ENCODE measurements at regions not wholly inside any gene's neighbourhood (a gene's known extent, or its start where the extent isn't known, plus 50 kb on each side); places are given as distances from the start of the nearest gene placed in this dataset.

DNA sequence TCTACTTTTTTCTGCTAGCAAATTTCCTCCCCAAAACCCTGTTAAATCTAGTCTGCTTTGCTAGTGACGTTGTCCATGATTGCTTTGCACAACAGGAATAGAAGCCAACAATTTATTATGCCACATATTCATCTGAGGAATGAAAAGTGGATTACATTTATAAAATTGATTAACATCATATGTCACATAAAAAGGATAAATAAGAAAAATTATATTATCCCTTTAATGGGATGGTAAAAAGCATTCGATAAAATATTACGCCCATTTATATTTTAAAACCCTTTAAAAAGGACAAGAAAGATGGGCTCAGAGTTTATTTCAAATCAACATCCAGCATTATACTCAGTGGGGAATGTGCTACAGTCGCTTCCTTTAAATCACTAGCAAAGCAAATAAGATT lies 991.7 kb downstream of the DIAPH3 start:
- no peaks in the 10 kb centered on the region for H4K20me1 ChIP-seq (ENCODE audit: control insufficient read depth, insufficient read depth, low read length, poor library complexity, severe bottlenecking)
- DNase-seq: no peak
- Mint-ChIP-seq H3K27me3 (no peaks in the 10 kb centered on the region), H3K4me3 (no peak overlapping the region), H3K4me1 (no peaks in the 10 kb centered on the region), H3K9me3 (ENCODE audit: insufficient read depth) (peaks cover 4% of the 10 kb centered on the region), H3K27ac (no peak overlapping the region)
- H3K27ac ChIP-seq (ENCODE audit: low read length in 2 of 2): no peak overlapping the region
- H3K9me3 ChIP-seq (ENCODE audit: control extremely low read depth in 1 of 3, control insufficient read depth in 2 of 3, insufficient read depth in 1 of 3, low read length in 2 of 3): no peaks in the 10 kb centered on the region
- ChIA-PET CTCF (no interaction called here), POLR2A (no interaction called here)
- intact Hi-C loops (cut with micrococcal nuclease): no loop called here
- no peak overlapping the region for H3K4me3 ChIP-seq (ENCODE audit: control extremely low read depth in 1 of 5, extremely low read depth in 1 of 5, insufficient read depth in 1 of 5, low read depth in 2 of 5, low read length in 4 of 5)
- no peak overlapping the region for H2AFZ ChIP-seq (ENCODE audit: insufficient read depth, low read depth, low read length, poor library complexity, severe bottlenecking)
- H3K36me3 ChIP-seq (replicated peaks in 1 of 2; ENCODE audit: control extremely low read depth in 1 of 2, control insufficient read depth in 1 of 2, extremely low read depth in 1 of 2, insufficient read depth in 2 of 2, low read length in 1 of 2): no peaks in the 10 kb centered on the region
- TF ChIP-seq EZH2 (IDR thresholded peaks at IDR 0.05; ENCODE audit: borderline replicate concordance, insufficient read depth, low read depth, low read length, poor library complexity, severe bottlenecking) (no peak), CTCF (IDR thresholded peaks at IDR 0.05) (no peak)
- H3K4me2 ChIP-seq (replicated peaks; ENCODE audit: low read depth, low read length, poor library complexity, severe bottlenecking): no peak overlapping the region
- no CpG with 5 or more reads among the region's 4 CpGs for WGBS (ENCODE audit: insufficient coverage)
- no peak overlapping the region for H3K9ac ChIP-seq (ENCODE audit: low read length)
- H3K4me1 ChIP-seq (ENCODE audit: control insufficient read depth in 2 of 2, insufficient read depth in 2 of 2, low read length in 2 of 2): no peaks in the 10 kb centered on the region
- H3K27me3 ChIP-seq (replicated peaks in 1 of 4; ENCODE audit: control extremely low read depth in 1 of 4, control insufficient read depth in 3 of 4, insufficient read depth in 4 of 4, low read length in 3 of 4): no peaks in the 10 kb centered on the region
- H3K79me2 ChIP-seq (ENCODE audit: control insufficient read depth, insufficient read depth, low read length): no peaks in the 10 kb centered on the region
- no peak for ATAC-seq (ENCODE audit: low read depth)

GRCh38 chr13:59176775-59177174 lies 987.0 kb downstream of the DIAPH3 start:
- no peaks in the 10 kb centered on the region for H3K4me1 ChIP-seq (ENCODE audit: control insufficient read depth in 2 of 2, insufficient read depth in 2 of 2, low read length in 2 of 2)
- no peaks in the 10 kb centered on the region for H3K27me3 Mint-ChIP-seq
- H3K4me3 Mint-ChIP-seq: no peak overlapping the region
- intact Hi-C loops (cut with micrococcal nuclease): no loop called here
- no peaks in the 10 kb centered on the region for H3K27me3 ChIP-seq (replicated peaks in 1 of 4; ENCODE audit: control extremely low read depth in 1 of 4, control insufficient read depth in 3 of 4, insufficient read depth in 4 of 4, low read length in 3 of 4)
- DNase-seq (no peak), ATAC-seq (ENCODE audit: low read depth) (no peak)
- no peak overlapping the region for H3K9ac ChIP-seq (ENCODE audit: low read length)
- H3K4me3 ChIP-seq (ENCODE audit: control extremely low read depth in 1 of 5, extremely low read depth in 1 of 5, insufficient read depth in 1 of 5, low read depth in 2 of 5, low read length in 4 of 5): no peak overlapping the region
- H3K9me3 Mint-ChIP-seq (ENCODE audit: insufficient read depth): no peaks in the 10 kb centered on the region
- H4K20me1 ChIP-seq (ENCODE audit: control insufficient read depth, insufficient read depth, low read length, poor library complexity, severe bottlenecking): no peaks in the 10 kb centered on the region
- no peaks in the 10 kb centered on the region for H3K4me1 Mint-ChIP-seq
- no peak overlapping the region for H3K4me2 ChIP-seq (replicated peaks; ENCODE audit: low read depth, low read length, poor library complexity, severe bottlenecking)
- no peaks in the 10 kb centered on the region for H3K79me2 ChIP-seq (ENCODE audit: control insufficient read depth, insufficient read depth, low read length)
- POLR2A ChIA-PET: no interaction called here
- TF ChIP-seq CTCF (IDR thresholded peaks at IDR 0.05) (no peak), EZH2 (IDR thresholded peaks at IDR 0.05; ENCODE audit: borderline replicate concordance, insufficient read depth, low read depth, low read length, poor library complexity, severe bottlenecking) (no peak)
- 100% methylated on average over 1 of the region's 3 CpGs for WGBS (ENCODE audit: insufficient coverage)
- no peaks in the 10 kb centered on the region for H3K36me3 ChIP-seq (replicated peaks in 1 of 2; ENCODE audit: control extremely low read depth in 1 of 2, control insufficient read depth in 1 of 2, extremely low read depth in 1 of 2, insufficient read depth in 2 of 2, low read length in 1 of 2)
- H3K27ac ChIP-seq (ENCODE audit: low read length in 2 of 2): no peak overlapping the region
- H3K27ac Mint-ChIP-seq: no peak overlapping the region
- no peak overlapping the region for H2AFZ ChIP-seq (ENCODE audit: insufficient read depth, low read depth, low read length, poor library complexity, severe bottlenecking)
- CTCF ChIA-PET: no interaction called here
- no peaks in the 10 kb centered on the region for H3K9me3 ChIP-seq (ENCODE audit: control extremely low read depth in 1 of 3, control insufficient read depth in 2 of 3, insufficient read depth in 1 of 3, low read length in 2 of 3)
